Ishikawa (cell line): ENCODE measurements at regions not wholly inside any gene's neighbourhood (a gene's known extent, or its start where the extent isn't known, plus 50 kb on each side); places are given as distances from the start of the nearest gene placed in this dataset.

Experiments used
- CEBPB ChIP-seq: IDR thresholded peaks from 2 replicates; pipeline ENCODE4 v1.6.1; 2012
- CREB1 ChIP-seq: IDR thresholded peaks from 2 replicates; pipeline ENCODE4 v1.6.1; 2012; ENCODE audit warnings: low read depth
- EGR1 ChIP-seq: IDR thresholded peaks from 2 replicates; pipeline ENCODE4 v1.6.1; 2012
- EP300 ChIP-seq: IDR thresholded peaks from 2 replicates; pipeline ENCODE4 v1.6.1; 2012; ENCODE audit warnings: borderline replicate concordance
- FOXM1 ChIP-seq: IDR thresholded peaks from 2 replicates; pipeline ENCODE4 v1.6.1; 2012; ENCODE audit warnings: low read depth, borderline replicate concordance
- MAX ChIP-seq: IDR thresholded peaks from 2 replicates; pipeline ENCODE4 v1.6.1; 2012
- NFIC ChIP-seq: IDR thresholded peaks from 2 replicates; pipeline ENCODE4 v1.6.1; 2012
- RAD21 ChIP-seq: IDR thresholded peaks from 2 replicates; pipeline ENCODE4 v1.6.1; 2012; ENCODE audit warnings: low read depth
- TAF1 ChIP-seq: IDR thresholded peaks from 2 replicates; pipeline ENCODE4 v1.6.1; 2012; ENCODE audit warnings: low read depth, mild to moderate bottlenecking
- TCF12 ChIP-seq: IDR thresholded peaks from 2 replicates; pipeline ENCODE4 v1.6.1; 2012; ENCODE audit warnings: low read depth
- TEAD4 ChIP-seq: IDR thresholded peaks from 2 replicates; pipeline ENCODE4 v1.6.1; 2012
- YY1 ChIP-seq: IDR thresholded peaks from 2 replicates; pipeline ENCODE4 v1.6.1; 2012; ENCODE audit warnings: low read depth
- ZBTB7A ChIP-seq: IDR thresholded peaks from 2 replicates; pipeline ENCODE4 v1.6.1; 2012; ENCODE audit warnings: low read depth
- TF ChIP-seq, protein P1 (sequence below): IDR thresholded peaks from 2 replicates; pipeline ENCODE4 v1.6.1; 2012
- TF ChIP-seq, protein P2 (sequence below): IDR thresholded peaks from 2 replicates; pipeline ENCODE4 v1.6.1; 2012; ENCODE audit warnings: low read depth, mild to moderate bottlenecking

- no peak for TF ChIP-seq EP300
- 0 out of 2 replicates have a peak, but pooled peaks have one; percentile 16 for TF ChIP-seq NFIC
- no peak for TF ChIP-seq FOXM1
Measured at GRCh38 chr21:14742119-14742518, 196.0 kb upstream of the SAMSN1 start.

- TF ChIP-seq FOXM1 (no peak), CEBPB (peak; percentile 44), EP300 (peak; percentile 41; the same call in 1 of the 2 replicates)
- TF ChIP-seq, protein P1, sequence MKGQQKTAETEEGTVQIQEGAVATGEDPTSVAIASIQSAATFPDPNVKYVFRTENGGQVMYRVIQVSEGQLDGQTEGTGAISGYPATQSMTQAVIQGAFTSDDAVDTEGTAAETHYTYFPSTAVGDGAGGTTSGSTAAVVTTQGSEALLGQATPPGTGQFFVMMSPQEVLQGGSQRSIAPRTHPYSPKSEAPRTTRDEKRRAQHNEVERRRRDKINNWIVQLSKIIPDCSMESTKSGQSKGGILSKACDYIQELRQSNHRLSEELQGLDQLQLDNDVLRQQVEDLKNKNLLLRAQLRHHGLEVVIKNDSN: peak; percentile 67
Measured at GRCh38 chr21:14741256-14741655, 195.1 kb upstream of the SAMSN1 start.

DNA sequence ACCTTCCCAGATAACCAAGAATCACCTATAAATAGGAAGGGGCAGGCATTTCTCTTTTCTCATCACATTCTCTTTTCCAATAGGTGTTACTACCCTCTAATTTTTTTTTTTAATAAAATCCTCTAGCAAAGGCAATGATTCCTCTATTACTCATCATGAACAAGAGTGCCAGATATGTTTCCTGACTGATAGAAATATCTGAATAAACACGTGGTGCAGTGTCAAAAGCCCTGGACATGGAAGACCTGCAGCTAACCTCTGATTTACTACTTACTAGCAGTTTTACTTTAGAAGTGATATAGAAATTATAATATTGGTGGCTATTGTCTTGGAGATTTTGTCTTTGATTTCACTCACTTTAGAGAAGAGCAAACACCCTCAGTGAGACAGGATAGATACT, 194.6 kb upstream of the SAMSN1 start:
- TF ChIP-seq FOXM1 (no peak), CREB1 (no peak), MAX (no peak), EGR1 (no peak), YY1 (no peak), ZBTB7A (no peak)

GRCh38 chr21:14740116-14740515, 194.0 kb upstream of the SAMSN1 start:
- TF ChIP-seq, protein P2, sequence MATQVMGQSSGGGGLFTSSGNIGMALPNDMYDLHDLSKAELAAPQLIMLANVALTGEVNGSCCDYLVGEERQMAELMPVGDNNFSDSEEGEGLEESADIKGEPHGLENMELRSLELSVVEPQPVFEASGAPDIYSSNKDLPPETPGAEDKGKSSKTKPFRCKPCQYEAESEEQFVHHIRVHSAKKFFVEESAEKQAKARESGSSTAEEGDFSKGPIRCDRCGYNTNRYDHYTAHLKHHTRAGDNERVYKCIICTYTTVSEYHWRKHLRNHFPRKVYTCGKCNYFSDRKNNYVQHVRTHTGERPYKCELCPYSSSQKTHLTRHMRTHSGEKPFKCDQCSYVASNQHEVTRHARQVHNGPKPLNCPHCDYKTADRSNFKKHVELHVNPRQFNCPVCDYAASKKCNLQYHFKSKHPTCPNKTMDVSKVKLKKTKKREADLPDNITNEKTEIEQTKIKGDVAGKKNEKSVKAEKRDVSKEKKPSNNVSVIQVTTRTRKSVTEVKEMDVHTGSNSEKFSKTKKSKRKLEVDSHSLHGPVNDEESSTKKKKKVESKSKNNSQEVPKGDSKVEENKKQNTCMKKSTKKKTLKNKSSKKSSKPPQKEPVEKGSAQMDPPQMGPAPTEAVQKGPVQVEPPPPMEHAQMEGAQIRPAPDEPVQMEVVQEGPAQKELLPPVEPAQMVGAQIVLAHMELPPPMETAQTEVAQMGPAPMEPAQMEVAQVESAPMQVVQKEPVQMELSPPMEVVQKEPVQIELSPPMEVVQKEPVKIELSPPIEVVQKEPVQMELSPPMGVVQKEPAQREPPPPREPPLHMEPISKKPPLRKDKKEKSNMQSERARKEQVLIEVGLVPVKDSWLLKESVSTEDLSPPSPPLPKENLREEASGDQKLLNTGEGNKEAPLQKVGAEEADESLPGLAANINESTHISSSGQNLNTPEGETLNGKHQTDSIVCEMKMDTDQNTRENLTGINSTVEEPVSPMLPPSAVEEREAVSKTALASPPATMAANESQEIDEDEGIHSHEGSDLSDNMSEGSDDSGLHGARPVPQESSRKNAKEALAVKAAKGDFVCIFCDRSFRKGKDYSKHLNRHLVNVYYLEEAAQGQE: no peak
- TF ChIP-seq YY1 (no peak), CEBPB (no peak), NFIC (no peak), TEAD4 (no peak), RAD21 (no peak), CREB1 (no peak), MAX (no peak), TAF1 (no peak), ZBTB7A (no peak), EP300 (no peak), FOXM1 (no peak), TCF12 (no peak), EGR1 (no peak)
- TF ChIP-seq, protein P1: no peak

DNA sequence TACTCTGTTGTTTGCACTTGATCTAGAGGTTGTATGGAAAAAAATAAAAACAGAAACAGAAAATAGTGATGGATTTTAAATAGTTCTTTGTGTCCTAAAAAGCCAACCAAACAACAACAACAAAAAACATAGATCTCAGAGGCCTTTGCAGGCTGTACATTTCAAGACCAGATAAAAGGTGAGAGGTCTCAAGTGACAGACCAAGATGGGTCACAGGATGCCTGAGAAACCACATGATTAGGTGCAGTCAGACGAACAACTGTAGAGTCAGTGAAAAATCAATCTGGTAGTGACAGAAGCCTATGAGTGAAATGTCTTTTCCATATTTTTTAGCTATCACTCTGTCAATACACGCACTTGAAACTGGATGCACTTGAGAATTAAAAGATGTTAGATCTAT, 193.5 kb upstream of the SAMSN1 start:
- TF ChIP-seq NFIC (no peak), EGR1 (no peak), MAX (no peak), RAD21 (no peak), EP300 (no peak), TAF1 (no peak), TCF12 (no peak), YY1 (no peak), CREB1 (no peak), TEAD4 (no peak), CEBPB (no peak), FOXM1 (no peak), ZBTB7A (no peak)
- TF ChIP-seq, protein P2: no peak
- TF ChIP-seq, protein P1: no peak

DNA sequence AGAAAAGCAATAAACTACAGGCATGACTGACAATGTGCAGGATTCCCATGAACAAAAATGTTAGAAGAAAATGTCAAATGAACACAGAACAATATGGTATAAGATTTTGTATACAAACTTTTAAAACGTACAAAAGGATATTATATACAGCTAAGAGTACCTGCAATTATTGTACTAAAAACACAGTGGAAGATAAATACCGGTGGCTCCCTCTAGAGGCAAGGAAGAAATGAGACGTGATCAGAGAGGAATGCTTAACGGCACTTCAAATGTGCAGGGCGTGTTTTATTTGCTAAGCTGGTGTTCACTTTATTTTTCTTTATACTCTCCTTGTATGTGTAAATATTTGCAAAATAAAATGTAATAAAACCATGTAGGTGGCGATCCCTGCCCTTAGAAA, 191.8 kb upstream of the SAMSN1 start:
- TF ChIP-seq EGR1 (no peak), ZBTB7A (no peak), NFIC (no peak), RAD21 (peak; percentile 63), CREB1 (no peak)
- TF ChIP-seq, protein P2: no peak
